Subcutaneous abdominal adipose tissue (tissue), 5 donors: ENCODE measurements at regions not wholly inside any gene's neighbourhood (a gene's known extent, or its start where the extent isn't known, plus 50 kb on each side); places are given as distances from the start of the nearest gene placed in this dataset.

Source experiments
- H3K27ac ChIP-seq: one replicate; pipeline ENCODE4 v1.7.0; 2013; ENCODE audit warnings: low read depth, mild to moderate bottlenecking, inconsistent platforms, low read length, moderate library complexity
- H3K27me3 ChIP-seq, 5 donors: one replicate each; pipeline ENCODE4 v1.7.0; 2013; ENCODE audit warnings: low read length in 5 of 5, inconsistent platforms in 1 of 5; ENCODE audit not compliant: control insufficient read depth in 5 of 5, insufficient read depth in 4 of 5
- H3K36me3 ChIP-seq, 5 donors: one replicate each; pipeline ENCODE4 v1.7.0; 2013; ENCODE audit warnings: low read length in 5 of 5; ENCODE audit not compliant: control insufficient read depth in 5 of 5, insufficient read depth in 5 of 5
- H3K4me1 ChIP-seq, 5 donors: one replicate each; pipeline ENCODE4 v1.7.0; 2013; ENCODE audit warnings: low read length in 5 of 5, mild to moderate bottlenecking in 3 of 5, moderate library complexity in 1 of 5; ENCODE audit not compliant: control insufficient read depth in 5 of 5, insufficient read depth in 5 of 5
- H3K4me3 ChIP-seq, 5 donors: one replicate each; pipeline ENCODE4 v1.7.0; 2013; ENCODE audit warnings: low read length in 5 of 5, low read depth in 1 of 5
- H3K9ac ChIP-seq, 5 donors: one replicate each; pipeline ENCODE4 v1.7.0; 2013; ENCODE audit warnings: low read length in 5 of 5, mild to moderate bottlenecking in 4 of 5, moderate library complexity in 3 of 5
- H3K9me3 ChIP-seq, 5 donors: one replicate each; pipeline ENCODE4 v1.7.0; 2013; ENCODE audit warnings: low read length in 5 of 5; ENCODE audit not compliant: control insufficient read depth in 5 of 5
- donor health status: healthy.
- donor health status: healthy.
- donor health status: healthy.
- donor health status: healthy.
- donor health status: healthy.

GRCh38 chr2:72006188-72006736 is 141.4 kb downstream of the CYP26B1 start:
- peaks cover 0 to 4% (median 0%) of the 10 kb centered on the region in 5 donors for H3K27me3 ChIP-seq

GRCh38 chr2:72004976-72005375 is 142.7 kb downstream of the CYP26B1 start:
- H3K9me3 ChIP-seq, result no peaks in the 10 kb centered on the region
- H3K36me3 ChIP-seq, result no peaks in the 10 kb centered on the region
- peaks cover 0 to 10% (median 6%) of the 10 kb centered on the region in 5 donors for H3K4me1 ChIP-seq
- no peak overlapping the region for H3K9ac ChIP-seq
- no peaks in the 10 kb centered on the region for H3K27me3 ChIP-seq
- no peak overlapping the region for H3K27ac ChIP-seq
- H3K4me3 ChIP-seq, result no peak overlapping the region

More at GRCh38 chr2:72006188-72006736, 141.4 kb downstream of the CYP26B1 start:
- Histone ChIP-seq H3K27ac (no peak overlapping the region), H3K4me1 (peaks cover 0 to 6% (median 6%) of the 10 kb centered on the region in 5 donors), H3K9me3 (no peaks in the 10 kb centered on the region), H3K9ac (no peak overlapping the region), H3K4me3 (no peak overlapping the region), H3K36me3 (no peaks in the 10 kb centered on the region)

GRCh38 chr2:72004201-72004915 is 143.3 kb downstream of the CYP26B1 start:
- no peaks in the 10 kb centered on the region for H3K9me3 ChIP-seq
- H3K4me1 ChIP-seq, result peaks cover 0 to 4% (median 0%) of the 10 kb centered on the region in 5 donors
- H3K36me3 ChIP-seq, result no peaks in the 10 kb centered on the region
- H3K27ac ChIP-seq, result no peak overlapping the region
- no peak overlapping the region for H3K9ac ChIP-seq
- H3K4me3 ChIP-seq, result no peak overlapping the region
- H3K27me3 ChIP-seq, result no peaks in the 10 kb centered on the region

- Histone ChIP-seq H3K27me3 (no peaks in the 10 kb centered on the region), H3K4me3 (no peak overlapping the region), H3K27ac (no peak overlapping the region), H3K4me1 (peaks cover 0 to 4% (median 0%) of the 10 kb centered on the region in 5 donors), H3K36me3 (no peaks in the 10 kb centered on the region), H3K9me3 (no peaks in the 10 kb centered on the region), H3K9ac (no peak overlapping the region)
These were observed 143.9 kb downstream of the CYP26B1 start for GRCh38 chr2:72003796-72004195.

- H3K9me3 ChIP-seq, result no peaks in the 10 kb centered on the region
- H3K4me3 ChIP-seq, result no peak overlapping the region
- peaks cover 0 to 4% (median 0%) of the 10 kb centered on the region in 5 donors for H3K4me1 ChIP-seq
- no peaks in the 10 kb centered on the region for H3K27me3 ChIP-seq
- no peak overlapping the region for H3K9ac ChIP-seq
- no peak overlapping the region for H3K27ac ChIP-seq
- no peaks in the 10 kb centered on the region for H3K36me3 ChIP-seq
These were observed 144.5 kb downstream of the CYP26B1 start for GRCh38 chr2:72003124-72003523.

GRCh38 chr2:72001937-72002690 is 145.5 kb downstream of the CYP26B1 start:
- Histone ChIP-seq H3K9me3 (no peaks in the 10 kb centered on the region), H3K4me1 (peaks cover 0 to 4% (median 0%) of the 10 kb centered on the region in 5 donors), H3K27ac (no peak overlapping the region), H3K27me3 (no peaks in the 10 kb centered on the region), H3K36me3 (no peaks in the 10 kb centered on the region), H3K9ac (no peak overlapping the region), H3K4me3 (no peak overlapping the region)

GRCh38 chr2:72000110-72000509 is 147.6 kb downstream of the CYP26B1 start:
- Histone ChIP-seq H3K4me1 (peaks cover 0 to 4% (median 0%) of the 10 kb centered on the region in 5 donors), H3K9me3 (no peaks in the 10 kb centered on the region), H3K36me3 (no peaks in the 10 kb centered on the region), H3K9ac (no peak overlapping the region), H3K27ac (no peak overlapping the region), H3K4me3 (no peak overlapping the region), H3K27me3 (no peaks in the 10 kb centered on the region)

- H3K4me3 ChIP-seq, result no peak overlapping the region
- no peaks in the 10 kb centered on the region for H3K36me3 ChIP-seq
- no peak overlapping the region for H3K27ac ChIP-seq
- H3K4me1 ChIP-seq, result peaks cover 0 to 4% (median 0%) of the 10 kb centered on the region in 5 donors
- H3K9me3 ChIP-seq, result no peaks in the 10 kb centered on the region
- no peaks in the 10 kb centered on the region for H3K27me3 ChIP-seq
- H3K9ac ChIP-seq, result no peak overlapping the region
These were observed 148.1 kb downstream of the CYP26B1 start for GRCh38 chr2:71999580-71999979.

- no peak overlapping the region for H3K9ac ChIP-seq
- no peak overlapping the region for H3K4me3 ChIP-seq
- no peaks in the 10 kb centered on the region for H3K9me3 ChIP-seq
- H3K36me3 ChIP-seq, result no peaks in the 10 kb centered on the region
- H3K27me3 ChIP-seq, result no peaks in the 10 kb centered on the region
- no peak overlapping the region for H3K27ac ChIP-seq
- H3K4me1 ChIP-seq, result peaks cover 0 to 4% (median 0%) of the 10 kb centered on the region in 5 donors
These were observed 149.8 kb downstream of the CYP26B1 start for GRCh38 chr2:71997843-71998242.

- no peaks in the 10 kb centered on the region for H3K4me1 ChIP-seq
- H3K9me3 ChIP-seq, result no peaks in the 10 kb centered on the region
- H3K36me3 ChIP-seq, result no peaks in the 10 kb centered on the region
- H3K4me3 ChIP-seq, result no peak overlapping the region
- no peak overlapping the region for H3K9ac ChIP-seq
- no peak overlapping the region for H3K27ac ChIP-seq
- no peaks in the 10 kb centered on the region for H3K27me3 ChIP-seq
These were observed 152.5 kb downstream of the CYP26B1 start for GRCh38 chr2:71995067-71995665.
